Neural cell (in vitro differentiated cells): ENCODE measurements at regions not wholly inside any gene's neighbourhood (a gene's known extent, or its start where the extent isn't known, plus 50 kb on each side); places are given as distances from the start of the nearest gene placed in this dataset.

Source experiments
- H2AFZ ChIP-seq: fragments of 200-600, 300-800 bp; sonication (generic), shearing (Covaris generic); 2 replicates; pipeline ENCODE4 v1.6.0; 2014; ENCODE audit warnings: low read depth, mild to moderate bottlenecking, antibody characterized with exemption, low read length, moderate library complexity
- H3F3A ChIP-seq: fragments of 200-600 bp; shearing (Covaris generic); 2 replicates; pipeline ENCODE4 v1.6.1; 2016; ENCODE audit warnings: mild to moderate bottlenecking, moderate library complexity, mixed read lengths, antibody characterized with exemption, low read length; ENCODE audit not compliant: insufficient read depth, poor library complexity, severe bottlenecking
- H3K27ac ChIP-seq: fragments of 200-600, 300-800 bp; sonication (generic), shearing (Covaris generic); 2 replicates; pipeline ENCODE4 v1.5.1; 2014; ENCODE audit warnings: mild to moderate bottlenecking, low read length, moderate library complexity
- H3K27me3 ChIP-seq: fragments of 300-800, 200-600 bp; sonication (generic), shearing (Covaris generic); 2 replicates; pipeline ENCODE4 v1.6.0; 2014; ENCODE audit warnings: mild to moderate bottlenecking, low read depth, low read length, moderate library complexity; ENCODE audit not compliant: insufficient read depth
- H3K36me3 ChIP-seq: fragments of 300-800, 200-600 bp; sonication (generic), shearing (Covaris generic); 2 replicates; pipeline ENCODE4 v1.5.1; 2014; ENCODE audit warnings: mild to moderate bottlenecking, antibody characterized with exemption, low read length, moderate library complexity; ENCODE audit not compliant: insufficient read depth
- H3K4me2 ChIP-seq: fragments of 300-800, 200-600 bp; sonication (generic), shearing (Covaris generic); 2 replicates; pipeline ENCODE4 v1.6.0; 2014; ENCODE audit warnings: mild to moderate bottlenecking, low read length
- H3K4me3 ChIP-seq: fragments of 300-800, 200-600 bp; sonication (generic), shearing (Covaris generic); 2 replicates; pipeline ENCODE4 v1.5.1; 2014; ENCODE audit warnings: mild to moderate bottlenecking, low read length, moderate library complexity
- H3K79me2 ChIP-seq: fragments of 200-600 bp; shearing (Covaris generic); replicated peaks from 2 replicates; pipeline ENCODE4 v1.6.0; 2014; ENCODE audit warnings: mild to moderate bottlenecking, low read length, moderate library complexity; ENCODE audit not compliant: insufficient read depth
- H3K9ac ChIP-seq: fragments of 300-800, 200-600 bp; sonication (generic), shearing (Covaris generic); 2 replicates; pipeline ENCODE4 v1.6.1; 2016; ENCODE audit warnings: mild to moderate bottlenecking, low read length, mixed read lengths
- H3K9me2 ChIP-seq: fragments of 200-600 bp; shearing (Covaris generic); 2 replicates; pipeline ENCODE4 v1.6.1; 2016; ENCODE audit warnings: mild to moderate bottlenecking, low read length, mixed read lengths; ENCODE audit not compliant: insufficient read depth
- H3K9me3 ChIP-seq: fragments of 200-600, 300-800 bp; sonication (generic), shearing (Covaris generic); 2 replicates; pipeline ENCODE4 v1.6.1; 2016; ENCODE audit warnings: mild to moderate bottlenecking, mixed run types, low read length, moderate library complexity, mixed read lengths
- H4K20me1 ChIP-seq: fragments of 200-600 bp; shearing (Covaris generic); 2 replicates; pipeline ENCODE4 v1.6.1; 2016; ENCODE audit warnings: mild to moderate bottlenecking, mixed run types; ENCODE audit not compliant: insufficient read depth
- EP300 ChIP-seq: fragments of 450-650 bp; conservative IDR thresholded peaks from 2 replicates; pipeline ENCODE4 v1.6.1; 2014; ENCODE audit warnings: antibody characterized with exemption, mild to moderate bottlenecking, moderate library complexity; ENCODE audit not compliant: poor library complexity, severe bottlenecking
- EZH2 ChIP-seq: fragments of 200-600, 300-800 bp; shearing (Covaris generic), sonication (generic); IDR thresholded peaks from 2 replicates; pipeline ENCODE4 v1.6.1; 2014; ENCODE audit warnings: antibody characterized with exemption, low read length, borderline replicate concordance, mild to moderate bottlenecking; ENCODE audit not compliant: insufficient read depth, poor library complexity, severe bottlenecking
- MXI1 ChIP-seq: fragments of 450-650 bp; conservative IDR thresholded peaks from 2 replicates; pipeline ENCODE4 v1.6.1; 2014; ENCODE audit warnings: antibody characterized with exemption, mild to moderate bottlenecking; ENCODE audit not compliant: poor library complexity, severe bottlenecking
- POLR2AphosphoS5 ChIP-seq: IDR thresholded peaks from 2 replicates; pipeline ENCODE4 v1.6.1; 2012
- RAD21 ChIP-seq: fragments of 450-650 bp; conservative IDR thresholded peaks from 2 replicates; pipeline ENCODE4 v1.6.1; 2014; ENCODE audit warnings: antibody characterized with exemption, mild to moderate bottlenecking, moderate library complexity
- SMC3 ChIP-seq: fragments of 450-650 bp; conservative IDR thresholded peaks from 2 replicates; pipeline ENCODE4 v1.6.1; 2014; ENCODE audit warnings: antibody characterized with exemption, mild to moderate bottlenecking, moderate library complexity; ENCODE audit not compliant: poor library complexity
- TAF1 ChIP-seq: IDR thresholded peaks from 2 replicates; pipeline ENCODE4 v1.6.1; 2012; ENCODE audit warnings: low read depth
- TF ChIP-seq, protein P1 (sequence below): fragments of 450-650 bp; IDR thresholded peaks from 2 replicates; pipeline ENCODE4 v1.5.1; 2014; ENCODE audit warnings: antibody characterized with exemption, mild to moderate bottlenecking, moderate library complexity; ENCODE audit not compliant: poor library complexity, severe bottlenecking
- TF ChIP-seq, protein P2 (sequence below): IDR thresholded peaks from 2 replicates; pipeline ENCODE4 v1.6.1; 2012; ENCODE audit warnings: borderline replicate concordance

DNA sequence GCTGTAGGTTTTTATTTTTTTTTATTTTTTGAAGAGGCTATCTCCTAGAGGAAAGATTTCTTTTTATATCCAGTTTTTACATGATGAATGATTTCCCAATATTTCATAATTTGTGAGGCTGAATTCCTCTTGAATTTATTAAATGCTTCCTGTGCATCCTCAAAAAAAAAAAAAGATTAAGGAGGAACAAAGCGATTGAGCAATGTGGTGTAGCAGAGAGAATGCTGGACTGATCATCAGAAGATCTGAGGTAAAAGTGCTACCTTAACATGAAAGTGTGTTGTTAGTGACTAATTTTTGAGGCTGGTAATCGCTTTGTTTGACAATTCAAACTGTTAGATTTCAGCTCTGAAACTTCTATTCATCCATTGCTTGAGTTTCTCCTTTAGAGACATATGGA is 125.1 kb downstream of the ESM1 start:
- H3K4me2 ChIP-seq = no peak overlapping the region
- no peaks in the 10 kb centered on the region for H3K9me2 ChIP-seq
- no peak overlapping the region for H3K27ac ChIP-seq
- H2AFZ ChIP-seq = no peak overlapping the region
- H3K27me3 ChIP-seq = no peaks in the 10 kb centered on the region
- H4K20me1 ChIP-seq = no peaks in the 10 kb centered on the region
- H3F3A ChIP-seq = no peaks in the 10 kb centered on the region
- H3K9me3 ChIP-seq = peaks cover 5% of the 10 kb centered on the region
- no peak overlapping the region for H3K4me3 ChIP-seq
- no peak overlapping the region for H3K9ac ChIP-seq
- no peaks in the 10 kb centered on the region for H3K36me3 ChIP-seq
- H3K79me2 ChIP-seq = no peaks in the 10 kb centered on the region
- TF ChIP-seq RAD21 = no peak
- TF ChIP-seq, protein P1, sequence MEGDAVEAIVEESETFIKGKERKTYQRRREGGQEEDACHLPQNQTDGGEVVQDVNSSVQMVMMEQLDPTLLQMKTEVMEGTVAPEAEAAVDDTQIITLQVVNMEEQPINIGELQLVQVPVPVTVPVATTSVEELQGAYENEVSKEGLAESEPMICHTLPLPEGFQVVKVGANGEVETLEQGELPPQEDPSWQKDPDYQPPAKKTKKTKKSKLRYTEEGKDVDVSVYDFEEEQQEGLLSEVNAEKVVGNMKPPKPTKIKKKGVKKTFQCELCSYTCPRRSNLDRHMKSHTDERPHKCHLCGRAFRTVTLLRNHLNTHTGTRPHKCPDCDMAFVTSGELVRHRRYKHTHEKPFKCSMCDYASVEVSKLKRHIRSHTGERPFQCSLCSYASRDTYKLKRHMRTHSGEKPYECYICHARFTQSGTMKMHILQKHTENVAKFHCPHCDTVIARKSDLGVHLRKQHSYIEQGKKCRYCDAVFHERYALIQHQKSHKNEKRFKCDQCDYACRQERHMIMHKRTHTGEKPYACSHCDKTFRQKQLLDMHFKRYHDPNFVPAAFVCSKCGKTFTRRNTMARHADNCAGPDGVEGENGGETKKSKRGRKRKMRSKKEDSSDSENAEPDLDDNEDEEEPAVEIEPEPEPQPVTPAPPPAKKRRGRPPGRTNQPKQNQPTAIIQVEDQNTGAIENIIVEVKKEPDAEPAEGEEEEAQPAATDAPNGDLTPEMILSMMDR = no peak
- no peak for TF ChIP-seq POLR2AphosphoS5
- TF ChIP-seq TAF1 = no peak
- TF ChIP-seq SMC3 = no peak
- TF ChIP-seq, protein P2, sequence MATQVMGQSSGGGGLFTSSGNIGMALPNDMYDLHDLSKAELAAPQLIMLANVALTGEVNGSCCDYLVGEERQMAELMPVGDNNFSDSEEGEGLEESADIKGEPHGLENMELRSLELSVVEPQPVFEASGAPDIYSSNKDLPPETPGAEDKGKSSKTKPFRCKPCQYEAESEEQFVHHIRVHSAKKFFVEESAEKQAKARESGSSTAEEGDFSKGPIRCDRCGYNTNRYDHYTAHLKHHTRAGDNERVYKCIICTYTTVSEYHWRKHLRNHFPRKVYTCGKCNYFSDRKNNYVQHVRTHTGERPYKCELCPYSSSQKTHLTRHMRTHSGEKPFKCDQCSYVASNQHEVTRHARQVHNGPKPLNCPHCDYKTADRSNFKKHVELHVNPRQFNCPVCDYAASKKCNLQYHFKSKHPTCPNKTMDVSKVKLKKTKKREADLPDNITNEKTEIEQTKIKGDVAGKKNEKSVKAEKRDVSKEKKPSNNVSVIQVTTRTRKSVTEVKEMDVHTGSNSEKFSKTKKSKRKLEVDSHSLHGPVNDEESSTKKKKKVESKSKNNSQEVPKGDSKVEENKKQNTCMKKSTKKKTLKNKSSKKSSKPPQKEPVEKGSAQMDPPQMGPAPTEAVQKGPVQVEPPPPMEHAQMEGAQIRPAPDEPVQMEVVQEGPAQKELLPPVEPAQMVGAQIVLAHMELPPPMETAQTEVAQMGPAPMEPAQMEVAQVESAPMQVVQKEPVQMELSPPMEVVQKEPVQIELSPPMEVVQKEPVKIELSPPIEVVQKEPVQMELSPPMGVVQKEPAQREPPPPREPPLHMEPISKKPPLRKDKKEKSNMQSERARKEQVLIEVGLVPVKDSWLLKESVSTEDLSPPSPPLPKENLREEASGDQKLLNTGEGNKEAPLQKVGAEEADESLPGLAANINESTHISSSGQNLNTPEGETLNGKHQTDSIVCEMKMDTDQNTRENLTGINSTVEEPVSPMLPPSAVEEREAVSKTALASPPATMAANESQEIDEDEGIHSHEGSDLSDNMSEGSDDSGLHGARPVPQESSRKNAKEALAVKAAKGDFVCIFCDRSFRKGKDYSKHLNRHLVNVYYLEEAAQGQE = no peak
- no peak for TF ChIP-seq EP300
- TF ChIP-seq EZH2 = no peak
- TF ChIP-seq MXI1 = no peak

DNA sequence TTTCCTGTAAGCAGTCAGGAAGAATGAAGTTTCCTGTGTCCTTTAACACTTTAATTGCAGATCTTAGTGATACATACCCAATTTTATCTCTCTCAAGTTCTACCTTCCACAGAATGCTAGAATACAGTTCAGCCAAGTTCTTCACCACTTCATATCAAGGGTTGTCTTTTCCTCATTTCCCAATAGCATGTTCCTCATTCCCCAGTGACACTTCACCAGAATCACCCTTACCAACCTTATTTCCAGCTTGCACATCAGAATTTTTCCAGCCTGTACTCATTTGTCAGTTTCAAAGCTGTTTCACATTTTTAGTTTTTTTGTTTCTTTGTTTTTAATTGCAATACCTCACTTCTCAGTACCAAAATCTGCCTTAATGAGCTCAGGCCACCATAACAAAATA is 126.1 kb downstream of the ESM1 start:
- no peaks in the 10 kb centered on the region for H3K27me3 ChIP-seq
- H3K79me2 ChIP-seq = no peaks in the 10 kb centered on the region
- no peak overlapping the region for H3K27ac ChIP-seq
- H4K20me1 ChIP-seq = no peaks in the 10 kb centered on the region
- no peak overlapping the region for H3K4me3 ChIP-seq
- no peaks in the 10 kb centered on the region for H3F3A ChIP-seq
- H2AFZ ChIP-seq = no peak overlapping the region
- no peak overlapping the region for H3K4me2 ChIP-seq
- no peaks in the 10 kb centered on the region for H3K9me2 ChIP-seq
- H3K9me3 ChIP-seq = peaks cover 5% of the 10 kb centered on the region
- no peak overlapping the region for H3K9ac ChIP-seq
- no peaks in the 10 kb centered on the region for H3K36me3 ChIP-seq
- no peak for TF ChIP-seq TAF1
- TF ChIP-seq, protein P2 = no peak
